ENCODE measurements at regions not wholly inside any gene's neighbourhood (a gene's known extent, or its start where the extent isn't known, plus 50 kb on each side); places are given as distances from the start of the nearest gene placed in this dataset.

DNA sequence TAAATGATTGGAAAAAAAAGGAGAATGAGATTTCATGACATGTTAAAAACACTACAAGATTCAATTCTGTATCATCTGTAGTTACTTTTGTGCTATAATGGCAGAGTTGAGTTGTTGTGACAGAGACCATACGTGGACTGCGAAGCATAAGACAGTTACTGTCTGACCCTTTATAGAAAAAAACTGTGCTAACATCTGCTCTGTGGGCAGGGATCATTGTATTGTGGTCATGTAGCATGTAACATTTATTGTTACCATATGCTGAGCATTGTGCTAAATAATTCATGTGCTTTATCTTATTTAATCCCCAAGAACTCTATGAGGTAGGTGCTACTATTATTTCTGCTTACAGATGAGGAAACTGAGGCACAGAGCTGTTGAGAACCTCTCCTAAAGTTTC lies 147.3 kb upstream of the HMHB1 start:
- TF ChIP-seq, protein P1, sequence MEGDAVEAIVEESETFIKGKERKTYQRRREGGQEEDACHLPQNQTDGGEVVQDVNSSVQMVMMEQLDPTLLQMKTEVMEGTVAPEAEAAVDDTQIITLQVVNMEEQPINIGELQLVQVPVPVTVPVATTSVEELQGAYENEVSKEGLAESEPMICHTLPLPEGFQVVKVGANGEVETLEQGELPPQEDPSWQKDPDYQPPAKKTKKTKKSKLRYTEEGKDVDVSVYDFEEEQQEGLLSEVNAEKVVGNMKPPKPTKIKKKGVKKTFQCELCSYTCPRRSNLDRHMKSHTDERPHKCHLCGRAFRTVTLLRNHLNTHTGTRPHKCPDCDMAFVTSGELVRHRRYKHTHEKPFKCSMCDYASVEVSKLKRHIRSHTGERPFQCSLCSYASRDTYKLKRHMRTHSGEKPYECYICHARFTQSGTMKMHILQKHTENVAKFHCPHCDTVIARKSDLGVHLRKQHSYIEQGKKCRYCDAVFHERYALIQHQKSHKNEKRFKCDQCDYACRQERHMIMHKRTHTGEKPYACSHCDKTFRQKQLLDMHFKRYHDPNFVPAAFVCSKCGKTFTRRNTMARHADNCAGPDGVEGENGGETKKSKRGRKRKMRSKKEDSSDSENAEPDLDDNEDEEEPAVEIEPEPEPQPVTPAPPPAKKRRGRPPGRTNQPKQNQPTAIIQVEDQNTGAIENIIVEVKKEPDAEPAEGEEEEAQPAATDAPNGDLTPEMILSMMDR (IDR thresholded peaks at IDR 0.05): no peak
- no peak for TF ChIP-seq POLR2A (IDR thresholded peaks at IDR 0.05)

All from sigmoid colon (tissue), 3 donors.